GM19035 (cell line): ENCODE measurements at regions not wholly inside any gene's neighbourhood (a gene's known extent, or its start where the extent isn't known, plus 50 kb on each side); places are given as distances from the start of the nearest gene placed in this dataset.
"Not testable (repeated sequence)": the region's sequence is repeated elsewhere in the genome, so short reads cannot be mapped to it uniquely, and the experiment has no call there.

ENCODE experiments used
- ATAC-seq: cut with Tn5 transposase; IDR thresholded peaks from one replicate; pipeline ENCODE4 v1.9.1; 2021; ENCODE audit not compliant: unreplicated experiment

GRCh38 chr14:106694638-106695393 lies 1168.4 kb downstream of the TMEM121 start:
- ATAC-seq, result no peak

DNA sequence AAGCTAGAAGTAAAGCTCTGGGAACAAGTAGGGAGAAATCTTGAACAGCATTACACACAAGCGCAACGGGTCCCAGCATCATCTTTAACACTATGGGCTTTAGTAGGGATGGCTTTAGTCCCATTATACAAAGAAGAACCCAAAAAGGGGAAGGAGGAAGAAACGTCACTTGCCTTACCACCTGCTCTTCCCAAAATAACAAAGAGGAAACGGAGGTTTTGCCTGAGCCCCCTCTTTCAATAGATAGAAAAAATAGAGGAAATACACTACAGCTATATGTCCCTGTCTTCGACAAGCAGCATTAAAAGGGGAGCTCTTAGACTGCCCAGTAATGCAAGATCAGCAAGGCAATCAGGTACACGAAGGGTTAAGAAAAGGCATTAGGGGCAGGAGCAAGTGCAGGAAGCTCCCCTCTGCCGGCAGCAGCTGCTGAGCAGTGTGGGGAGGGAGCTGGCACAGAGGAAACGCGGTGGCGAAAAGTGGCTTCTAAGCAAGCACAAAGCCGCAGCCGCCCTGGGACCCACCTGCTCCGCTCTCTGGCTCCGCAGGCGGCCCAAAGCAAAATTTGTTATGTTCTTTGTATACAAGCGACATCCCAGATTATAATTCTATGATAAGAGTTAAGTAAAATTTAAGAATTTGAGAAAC lies 1172.4 kb downstream of the TMEM121 start:
- peak; percentile 59 for ATAC-seq

- ATAC-seq, result not testable (repeated sequence)
Observed at GRCh38 chr14:106703651-106704050, 1177.3 kb downstream of the TMEM121 start.

GRCh38 chr14:106706488-106706887 lies 1180.1 kb downstream of the TMEM121 start:
- not testable (repeated sequence) for ATAC-seq

DNA sequence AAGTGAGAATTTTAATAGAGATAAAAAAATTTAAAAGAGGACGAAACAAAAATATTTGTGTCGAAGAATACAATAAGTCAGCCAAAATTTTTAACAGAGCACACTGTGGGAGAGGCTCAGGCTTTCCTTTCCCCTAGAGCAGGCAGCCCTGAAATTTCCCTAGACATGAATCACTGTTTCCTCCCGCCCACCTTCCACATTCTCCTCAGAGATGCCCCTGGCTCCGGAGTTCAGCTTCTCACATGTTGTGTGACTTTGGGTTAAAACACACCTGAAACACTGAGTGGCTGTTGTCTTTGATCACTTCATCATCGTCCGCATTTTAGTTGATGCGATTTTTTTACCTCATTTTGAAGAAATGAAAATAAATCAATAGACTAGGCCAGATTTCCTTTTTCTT lies 1183.8 kb downstream of the TMEM121 start:
- not testable (repeated sequence) for ATAC-seq

DNA sequence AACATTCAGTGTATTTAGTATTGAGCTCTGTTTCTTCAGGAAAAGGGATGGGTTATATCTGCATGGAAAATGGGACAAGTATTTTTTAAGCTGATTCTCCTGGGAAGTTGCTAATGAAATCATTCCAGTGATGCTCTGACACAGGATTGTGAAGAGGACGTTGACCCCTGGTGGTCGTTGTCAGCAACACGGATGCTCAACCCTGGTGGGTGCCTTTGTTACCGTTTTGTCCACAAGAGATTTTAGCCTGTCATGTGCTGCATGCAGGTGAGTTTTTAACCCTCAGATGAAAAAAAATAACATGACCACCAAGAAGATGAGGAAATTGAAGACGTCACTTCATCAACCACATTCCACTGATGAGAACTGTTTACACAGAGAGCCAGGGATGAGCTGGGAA lies 1186.1 kb downstream of the TMEM121 start:
- not testable (repeated sequence) for ATAC-seq

GRCh38 chr14:106714446-106715428 lies 1188.4 kb downstream of the TMEM121 start:
- peak; percentile 82 for ATAC-seq

DNA sequence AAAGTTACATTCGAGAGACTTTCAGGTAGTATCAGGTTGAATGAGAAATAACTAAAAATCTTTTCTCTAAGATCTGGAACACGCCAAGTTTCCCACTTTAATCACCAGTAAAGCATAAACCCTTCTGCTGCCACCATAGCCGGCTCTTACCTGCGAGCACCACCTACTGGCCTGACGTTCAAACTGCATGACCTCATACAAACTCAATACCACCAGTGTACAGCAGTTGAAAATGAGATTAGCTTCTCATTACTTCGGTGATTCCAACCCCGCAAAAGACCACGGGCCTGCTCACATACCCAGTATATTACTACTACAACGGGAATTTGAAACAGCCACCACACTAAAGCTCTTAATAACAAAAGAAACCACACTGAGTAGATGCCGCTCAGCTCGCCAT lies 1191.2 kb downstream of the TMEM121 start:
- ATAC-seq, result not testable (repeated sequence)

DNA sequence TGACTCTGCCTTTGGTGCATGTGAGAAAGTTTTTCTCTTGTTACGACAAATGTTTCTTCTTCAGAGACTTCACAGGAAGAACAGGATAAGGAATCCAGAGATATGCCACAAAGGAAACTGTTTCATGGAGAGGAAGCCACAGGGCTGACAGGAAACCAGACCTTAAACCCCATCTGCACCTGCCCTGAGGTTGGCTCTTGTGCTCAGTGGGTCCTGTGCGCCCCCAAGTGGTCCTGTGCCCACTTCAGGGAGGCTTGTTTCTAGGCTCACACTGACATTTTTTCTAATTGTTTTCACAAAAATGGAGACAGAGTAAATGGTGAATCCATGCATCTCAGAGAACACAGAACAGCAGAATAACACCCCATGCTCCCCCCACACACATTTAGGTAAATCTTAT lies 1193.5 kb downstream of the TMEM121 start:
- ATAC-seq, result not testable (repeated sequence)

- peak; percentile 11 for ATAC-seq
Observed at GRCh38 chr14:106721926-106722325, 1195.5 kb downstream of the TMEM121 start.

DNA sequence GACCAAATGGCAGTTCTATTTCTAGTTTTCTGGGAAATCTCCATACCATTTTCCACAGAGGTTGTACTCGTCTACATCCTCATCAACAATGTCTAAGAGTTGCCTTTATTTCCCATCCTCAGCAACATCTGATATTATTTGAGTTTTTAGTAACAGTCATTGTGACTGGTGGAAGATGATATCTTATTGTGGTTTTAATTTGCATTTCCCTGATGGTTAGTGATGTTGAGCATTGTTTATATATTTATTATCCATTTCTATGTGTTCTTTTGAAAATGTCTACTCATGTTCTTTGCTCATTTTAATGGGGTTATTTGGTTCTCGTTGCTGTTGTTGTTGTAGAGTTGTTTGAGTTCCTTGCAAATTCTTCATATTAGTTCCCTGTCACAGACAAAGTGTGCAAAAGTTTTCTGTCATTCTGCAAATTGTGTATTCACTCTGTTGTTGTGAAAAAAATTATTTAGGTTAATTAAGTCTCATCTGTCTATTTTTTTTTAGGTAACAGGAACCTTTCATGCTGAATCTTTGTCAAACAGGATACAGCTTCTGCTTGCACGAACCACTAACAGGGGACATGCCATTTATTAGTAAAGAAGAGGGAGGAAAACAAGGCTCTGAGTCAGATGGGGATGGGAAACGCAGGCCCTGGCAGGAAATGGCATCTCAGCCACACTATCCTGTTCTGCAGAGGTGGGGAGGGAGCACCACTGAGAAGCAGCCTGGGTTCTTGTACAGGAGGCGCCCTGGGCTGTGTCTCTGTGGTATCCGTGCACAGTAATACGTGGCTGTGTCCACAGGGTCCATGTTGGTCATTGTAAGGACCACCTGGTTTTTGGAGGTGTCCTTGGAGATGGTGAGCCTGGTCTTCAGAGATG lies 1196.7 kb downstream of the TMEM121 start:
- ATAC-seq, result not testable (repeated sequence)

- ATAC-seq, result not testable (repeated sequence)
Observed at GRCh38 chr14:106727962-106728361, 1201.6 kb downstream of the TMEM121 start.

DNA sequence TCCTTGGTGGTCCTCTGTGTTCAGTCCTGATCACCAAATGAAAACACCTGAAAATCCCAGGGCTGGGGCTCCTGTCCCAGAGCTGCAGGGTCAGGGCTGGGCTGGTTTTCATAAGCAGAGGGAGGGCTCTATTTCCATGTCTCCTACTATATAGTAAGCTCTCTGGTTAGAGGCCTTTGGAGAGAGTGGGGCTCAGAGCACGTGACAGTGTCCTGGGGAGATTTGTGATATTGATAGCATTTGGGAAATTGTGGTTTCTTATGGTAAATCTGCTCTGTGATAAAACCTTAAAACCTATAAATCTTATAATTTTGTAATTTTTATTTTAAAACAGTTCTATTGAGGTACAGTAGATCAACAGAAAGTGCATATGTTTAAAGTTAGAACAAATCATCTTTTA lies 1202.2 kb downstream of the TMEM121 start:
- ATAC-seq, result no peak

- no peak for ATAC-seq
Observed at GRCh38 chr14:106729551-106729950, 1203.2 kb downstream of the TMEM121 start.

- no peak for ATAC-seq
Observed at GRCh38 chr14:106733771-106734170, 1207.4 kb downstream of the TMEM121 start.

GRCh38 chr14:106737021-106737420 lies 1210.6 kb downstream of the TMEM121 start:
- ATAC-seq, result no peak

DNA sequence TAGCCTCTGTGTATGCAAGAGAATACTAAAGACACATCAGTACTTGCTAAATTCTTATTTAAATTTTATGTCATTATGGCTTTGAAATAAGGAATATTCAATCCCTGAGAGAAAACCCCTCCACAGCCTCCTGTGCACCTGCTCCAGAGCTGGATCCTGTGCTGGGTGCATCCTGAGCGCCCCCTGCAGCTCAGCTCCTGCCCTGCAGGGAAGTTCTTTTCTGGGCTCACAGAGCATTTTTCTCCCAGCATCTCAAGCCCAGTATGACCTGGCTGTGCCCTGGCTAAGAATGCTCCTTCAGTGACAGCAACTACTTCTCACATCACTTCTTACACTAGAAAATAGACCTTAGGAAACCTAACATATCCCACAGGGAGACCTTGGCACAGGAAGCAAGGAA lies 1211.7 kb downstream of the TMEM121 start:
- no peak for ATAC-seq

DNA sequence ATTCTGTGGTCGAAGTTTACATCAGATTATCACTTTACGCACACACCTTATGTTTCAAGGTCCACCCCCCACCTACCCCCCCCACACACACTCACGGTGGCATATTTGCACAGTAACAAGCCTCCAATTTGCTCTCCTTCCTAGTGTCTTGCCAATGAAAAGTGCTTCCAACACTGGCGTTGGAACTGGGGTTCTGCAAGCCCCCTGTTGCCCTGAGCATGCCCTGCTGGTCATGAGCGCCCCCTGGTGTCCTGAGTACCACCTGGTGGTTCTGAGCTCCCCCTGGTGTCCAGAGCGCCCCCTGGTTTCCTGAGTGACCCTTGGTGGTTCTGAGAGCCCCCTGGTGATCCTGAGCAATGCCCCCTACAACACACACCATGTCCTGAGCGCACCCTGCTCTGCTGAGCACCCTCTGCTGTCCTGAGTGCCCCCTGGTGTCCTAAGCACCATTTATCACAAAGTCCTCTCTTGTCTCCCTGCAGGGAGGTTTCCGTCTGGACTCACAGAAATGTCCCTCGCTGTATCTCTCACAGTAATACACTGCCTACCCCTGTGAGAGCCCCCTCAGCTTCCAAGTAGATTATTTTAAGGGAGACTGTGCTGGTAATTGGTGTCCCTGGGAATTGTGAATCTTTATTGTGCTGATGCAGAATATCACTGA lies 1212.3 kb downstream of the TMEM121 start:
- not testable (repeated sequence) for ATAC-seq

GRCh38 chr14:106741086-106741827 lies 1214.9 kb downstream of the TMEM121 start:
- ATAC-seq, result peak; percentile 72
